GM18861 (cell line): ENCODE measurements at regions not wholly inside any gene's neighbourhood (a gene's known extent, or its start where the extent isn't known, plus 50 kb on each side); places are given as distances from the start of the nearest gene placed in this dataset.

Experiments
- ATAC-seq: cut with Tn5 transposase; IDR thresholded peaks from one replicate; pipeline ENCODE4 v1.9.1; 2021; ENCODE audit not compliant: unreplicated experiment

- ATAC-seq: no peak
Observed at GRCh38 chr7:114130866-114131265, 212.1 kb upstream of the PPP1R3A start.

- no peak for ATAC-seq
Observed at GRCh38 chr7:114128880-114129279, 210.1 kb upstream of the PPP1R3A start.

- ATAC-seq: no peak
Observed at GRCh38 chr7:114126095-114126494, 207.3 kb upstream of the PPP1R3A start.

- ATAC-seq: no peak
Observed at GRCh38 chr7:114112806-114113205, 194.0 kb upstream of the PPP1R3A start.

- no peak for ATAC-seq
Observed at GRCh38 chr7:114110666-114111065, 191.9 kb upstream of the PPP1R3A start.

DNA sequence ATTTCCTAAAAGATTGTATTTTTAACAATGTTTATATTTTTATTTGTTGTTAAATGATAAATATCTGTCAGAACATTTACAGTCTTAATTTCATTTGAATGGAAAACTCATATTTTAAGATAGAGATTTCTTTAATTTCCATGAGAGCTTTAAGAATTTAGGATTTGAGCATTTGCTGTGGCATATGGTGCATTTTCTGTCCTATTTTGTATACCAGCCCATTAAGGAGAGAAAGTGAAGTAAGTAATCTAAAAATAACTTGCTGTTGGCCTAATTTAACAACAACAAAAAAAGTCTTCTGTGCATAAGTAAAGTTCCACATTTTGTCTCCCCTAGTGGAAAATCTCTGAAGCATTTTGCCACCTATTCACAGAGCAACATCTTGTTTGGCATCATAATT is 190.9 kb upstream of the PPP1R3A start:
- no peak for ATAC-seq

GRCh38 chr7:114109304-114109703 is 190.5 kb upstream of the PPP1R3A start:
- no peak for ATAC-seq

GRCh38 chr7:114108510-114108909 is 189.7 kb upstream of the PPP1R3A start:
- ATAC-seq: no peak

DNA sequence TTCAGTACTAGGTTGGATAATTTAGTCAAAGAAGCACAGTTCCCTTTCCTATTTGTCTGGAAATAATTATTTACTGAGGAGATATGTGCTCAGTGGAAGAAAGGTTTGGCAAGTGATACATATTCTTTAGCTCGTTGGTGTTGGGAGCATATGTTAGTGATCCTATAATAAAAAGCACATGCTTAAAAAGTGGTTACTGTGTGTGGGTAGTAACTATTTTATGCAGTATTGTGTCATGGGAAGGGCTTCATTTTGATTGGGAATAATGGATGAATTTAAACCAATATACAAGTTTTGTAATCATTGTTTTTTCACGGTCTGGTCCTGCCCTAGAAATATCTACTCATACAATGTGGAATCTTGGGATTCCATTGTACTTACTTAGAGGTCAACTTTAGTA is 188.7 kb upstream of the PPP1R3A start:
- no peak for ATAC-seq

GRCh38 chr7:114104035-114104434 is 185.2 kb upstream of the PPP1R3A start:
- no peak for ATAC-seq

DNA sequence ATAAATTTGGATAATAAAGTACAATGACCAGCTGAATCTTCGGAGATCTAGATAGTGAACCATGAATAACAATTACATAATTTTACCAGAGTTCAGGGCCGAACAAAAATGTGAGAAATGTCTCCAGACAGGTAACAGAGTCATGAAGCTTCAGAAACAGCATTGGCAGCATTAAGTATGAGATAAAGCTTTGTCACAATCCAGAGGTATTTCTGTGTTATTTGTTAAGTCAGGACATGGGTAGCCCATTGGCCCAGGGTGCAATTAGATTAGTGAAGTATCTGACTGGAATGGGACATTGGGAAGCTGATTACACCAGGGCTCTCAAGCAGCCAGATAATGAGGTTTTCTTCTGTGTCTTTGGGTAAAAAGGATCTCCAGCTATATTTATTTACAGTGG is 184.2 kb upstream of the PPP1R3A start:
- ATAC-seq: no peak

GRCh38 chr7:114102131-114102530 is 183.3 kb upstream of the PPP1R3A start:
- no peak for ATAC-seq

- ATAC-seq: no peak
Observed at GRCh38 chr7:114100810-114101209, 182.0 kb upstream of the PPP1R3A start.

- ATAC-seq: no peak
Observed at GRCh38 chr7:114099337-114099736, 180.5 kb upstream of the PPP1R3A start.

DNA sequence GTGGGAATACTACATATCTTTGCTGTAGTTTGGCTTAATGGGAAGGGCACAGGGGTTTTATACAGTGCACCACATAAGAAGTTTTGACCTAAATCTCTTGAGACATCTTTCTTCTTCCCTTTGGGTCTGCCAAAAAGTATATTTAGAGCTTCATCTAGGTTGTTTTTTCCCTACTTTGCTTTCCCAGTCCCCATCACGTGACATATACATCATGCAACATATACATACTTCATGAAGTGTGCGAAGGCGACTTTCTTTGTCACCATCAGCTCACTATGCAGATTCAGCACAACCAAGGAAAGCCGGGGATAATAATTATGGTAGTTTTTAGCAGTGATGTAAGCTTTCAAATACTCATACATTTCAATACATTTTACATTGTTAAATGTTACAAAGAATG is 177.1 kb upstream of the PPP1R3A start:
- no peak for ATAC-seq

GRCh38 chr7:114088470-114088940 is 169.7 kb upstream of the PPP1R3A start:
- no peak for ATAC-seq

DNA sequence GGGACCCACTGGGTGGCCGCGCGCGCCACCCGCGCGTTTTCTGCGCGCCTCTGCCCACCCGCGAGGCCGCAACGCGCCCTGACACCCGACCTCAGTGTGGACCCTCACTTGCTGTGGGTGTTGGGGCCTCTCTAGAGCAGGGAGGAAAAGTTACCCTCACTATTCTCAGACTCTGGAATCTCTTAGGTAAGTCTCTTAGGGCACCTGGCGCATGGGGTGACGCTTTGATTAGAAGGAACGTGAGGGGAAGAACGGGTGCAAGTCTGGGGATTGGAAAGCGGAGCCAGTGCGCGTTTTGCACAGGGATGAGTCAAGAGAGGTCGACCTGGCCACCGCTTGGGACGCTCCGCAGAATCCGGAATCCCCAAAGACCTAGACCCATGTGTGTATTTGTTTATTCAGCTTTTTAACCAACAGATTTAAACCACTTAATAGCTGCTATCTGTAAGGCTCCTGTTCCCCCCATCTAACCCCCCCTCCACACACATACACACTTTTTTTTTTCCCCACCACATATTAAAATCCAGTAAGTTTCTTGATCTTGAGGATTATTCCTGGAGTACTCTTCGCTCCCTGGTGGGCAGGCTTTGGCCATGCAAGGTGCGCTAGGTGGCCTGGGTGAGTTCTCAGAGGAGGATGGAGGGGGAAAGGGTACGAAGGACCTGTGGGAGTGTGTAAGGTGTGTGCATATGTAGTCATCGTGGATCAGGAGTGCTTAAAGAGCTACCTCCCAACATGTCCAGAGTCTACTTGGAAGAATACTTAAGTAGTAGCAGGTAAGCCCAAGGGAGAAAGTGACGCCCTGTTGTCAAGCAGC is 169.1 kb upstream of the PPP1R3A start:
- ATAC-seq: no peak

DNA sequence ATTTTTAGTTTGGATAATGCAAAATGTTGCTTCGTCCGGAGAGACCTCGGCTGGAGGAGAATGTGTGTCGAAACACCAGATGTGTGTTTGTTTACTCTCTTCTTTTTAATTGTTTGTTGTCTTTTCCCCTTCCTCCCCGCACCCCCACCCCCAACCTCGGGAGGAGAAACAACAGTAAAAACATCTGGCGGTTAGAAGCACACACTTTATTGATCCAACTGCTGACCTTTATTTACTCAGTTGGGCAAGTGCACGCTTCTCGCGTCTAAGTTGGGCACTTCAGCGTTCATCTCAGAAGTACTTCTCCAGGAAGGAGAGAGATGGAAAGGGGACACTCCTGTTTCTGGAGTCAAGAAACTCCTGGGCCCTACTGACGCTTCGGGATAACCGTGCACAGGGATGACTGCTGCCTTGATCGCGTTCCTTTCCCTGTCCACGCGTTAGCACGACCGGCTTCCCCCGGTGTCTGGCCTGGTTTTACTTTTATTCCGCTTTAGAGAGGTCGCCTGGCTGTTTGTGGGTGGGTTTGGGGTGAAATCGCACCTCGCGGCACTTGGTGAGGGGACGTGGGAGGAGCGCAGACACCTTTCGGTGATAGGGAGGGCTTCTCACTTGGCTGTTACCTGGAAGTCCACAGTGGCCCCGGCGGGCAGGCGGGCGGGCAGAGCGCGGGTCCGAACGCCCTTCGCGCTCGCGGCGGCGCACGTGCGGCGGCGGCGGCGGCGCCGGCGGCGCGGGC is 168.3 kb upstream of the PPP1R3A start:
- ATAC-seq: no peak

GRCh38 chr7:114086537-114086913 is 167.7 kb upstream of the PPP1R3A start:
- no peak for ATAC-seq

DNA sequence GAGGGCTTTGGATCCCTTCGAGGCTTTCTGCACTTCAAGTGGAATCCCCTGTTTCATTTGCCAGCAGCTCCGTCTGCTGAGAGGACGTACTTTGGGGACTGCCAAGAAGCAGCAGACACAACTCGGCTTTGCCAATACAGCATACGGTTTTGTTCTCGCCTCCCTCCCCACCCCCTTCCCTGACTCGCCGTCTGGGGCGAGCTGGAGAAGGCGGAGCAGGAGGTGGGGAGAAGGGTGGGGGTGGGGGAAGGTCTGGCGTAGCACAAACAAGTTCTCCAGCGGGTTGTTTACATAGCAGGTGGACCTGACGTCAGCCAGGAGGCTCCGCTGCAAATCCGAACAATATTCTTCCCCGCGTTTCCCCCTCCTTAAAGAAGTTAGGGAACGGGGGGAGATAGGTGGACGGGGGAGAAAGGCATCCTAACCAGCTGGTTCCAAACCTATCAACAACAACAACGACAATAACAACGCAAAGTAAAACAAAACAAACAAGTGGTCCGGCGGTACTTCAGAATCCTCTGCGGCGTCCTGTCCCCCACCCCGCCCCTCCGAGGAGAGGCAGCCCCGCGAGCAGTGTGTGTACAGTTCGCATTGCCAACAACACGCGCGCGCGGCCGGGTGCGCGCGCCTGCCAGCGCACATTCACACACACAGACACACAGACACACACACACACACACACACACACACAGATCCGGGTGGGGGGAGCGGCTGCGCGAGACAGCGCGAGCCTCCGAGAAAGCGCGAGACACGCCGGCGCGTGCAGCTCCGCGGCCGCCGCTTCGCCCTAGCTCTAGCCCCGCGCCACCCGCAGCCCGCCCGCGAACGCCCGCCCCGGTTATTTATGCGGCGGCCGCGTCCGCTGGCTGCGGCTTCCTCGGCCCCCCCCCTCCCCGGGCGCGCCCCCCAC is 167.0 kb upstream of the PPP1R3A start:
- no peak for ATAC-seq

DNA sequence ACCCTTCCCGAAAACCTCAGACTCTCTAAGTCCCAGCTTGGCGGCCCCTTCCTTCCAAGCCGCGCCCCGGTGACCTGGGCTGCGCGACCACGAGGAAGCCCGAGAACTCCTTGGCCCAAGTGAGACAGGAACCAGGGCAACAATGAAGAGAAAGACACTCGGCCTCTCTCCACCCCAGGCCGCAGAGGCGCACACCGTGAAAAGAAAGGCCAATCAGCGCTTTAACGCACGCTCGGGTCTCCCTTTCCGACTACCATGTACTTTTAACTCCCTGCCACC is 166.4 kb upstream of the PPP1R3A start:
- ATAC-seq: no peak
